Renal cortex interstitium (tissue), 11 donors: ENCODE measurements at regions not wholly inside any gene's neighbourhood (a gene's known extent, or its start where the extent isn't known, plus 50 kb on each side); places are given as distances from the start of the nearest gene placed in this dataset.

Experiments used
- DNase-seq, 11 donors: peaks; one replicate each; pipeline ENCODE4 v3.0.0-alpha.2; 2013; ENCODE audit warnings: low read depth in 9 of 11, low spot score in 4 of 11; ENCODE audit errors: extremely low read depth in 1 of 11

DNA sequence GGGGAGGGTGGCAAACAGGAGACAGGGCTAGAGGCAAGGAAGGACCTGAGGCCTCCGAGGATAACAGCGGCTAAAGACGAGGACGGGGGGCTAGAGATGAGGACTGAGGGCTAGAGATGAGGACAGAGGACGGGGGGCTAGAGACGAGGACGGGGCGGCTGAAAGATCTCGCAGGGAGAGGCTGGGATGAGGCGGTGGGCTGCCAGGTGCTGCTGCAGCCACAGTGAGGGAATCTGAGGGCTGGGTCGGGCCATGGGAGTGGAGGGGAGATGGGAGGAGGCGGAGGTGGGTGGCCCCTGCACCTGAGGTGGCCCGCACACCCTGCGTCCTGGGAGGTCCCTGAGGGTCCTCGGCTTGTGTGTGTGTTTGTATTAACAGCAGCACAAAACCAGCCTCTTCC, 350.2 kb upstream of the SALL3 start:
- no peak for DNase-seq

DNA sequence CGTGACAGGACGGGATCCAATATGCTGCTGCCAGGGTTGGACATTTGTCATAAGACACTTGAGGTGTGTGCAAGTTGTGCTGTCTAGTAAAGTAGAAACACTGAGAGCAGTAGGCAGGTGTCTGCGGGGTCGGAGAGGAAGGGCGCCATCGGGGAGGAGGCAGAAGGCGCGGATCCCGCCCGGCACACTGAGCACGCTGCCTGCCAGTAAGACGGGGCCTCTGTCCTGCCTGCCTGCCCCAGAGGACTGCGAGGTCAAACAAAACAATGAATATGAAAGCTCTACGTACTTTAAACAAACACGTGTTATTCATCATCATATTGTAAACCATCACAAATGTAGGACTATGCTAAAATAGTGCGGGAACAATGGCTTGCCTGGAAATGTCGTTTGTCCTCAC, 349.3 kb upstream of the SALL3 start:
- DNase-seq, result no peak

DNA sequence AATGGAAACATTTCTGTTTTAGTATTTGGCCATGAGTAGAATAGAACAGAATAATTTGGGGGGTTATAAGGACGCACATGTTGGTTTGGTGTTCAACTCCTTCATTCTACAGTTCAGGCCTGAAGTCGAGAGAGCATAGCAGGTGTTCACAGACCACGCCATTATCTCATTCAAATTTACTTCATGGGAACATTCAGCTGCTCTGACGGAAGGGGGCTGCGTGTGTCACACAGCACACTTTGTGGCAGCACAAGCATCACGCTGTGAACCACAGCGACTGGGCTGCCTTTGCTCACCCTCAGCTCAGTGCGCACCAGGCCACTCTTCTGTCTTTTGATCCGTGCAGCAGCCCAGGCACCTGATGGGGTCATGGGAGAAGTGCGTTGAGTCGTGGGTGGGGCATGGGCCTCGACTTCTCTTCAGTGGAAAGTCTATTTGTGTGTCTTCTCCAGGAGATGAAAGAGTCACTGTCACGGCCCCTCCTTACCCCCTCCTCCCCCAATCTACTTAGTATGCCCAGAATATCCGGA, 348.6 kb upstream of the SALL3 start:
- DNase-seq, result no peak

DNA sequence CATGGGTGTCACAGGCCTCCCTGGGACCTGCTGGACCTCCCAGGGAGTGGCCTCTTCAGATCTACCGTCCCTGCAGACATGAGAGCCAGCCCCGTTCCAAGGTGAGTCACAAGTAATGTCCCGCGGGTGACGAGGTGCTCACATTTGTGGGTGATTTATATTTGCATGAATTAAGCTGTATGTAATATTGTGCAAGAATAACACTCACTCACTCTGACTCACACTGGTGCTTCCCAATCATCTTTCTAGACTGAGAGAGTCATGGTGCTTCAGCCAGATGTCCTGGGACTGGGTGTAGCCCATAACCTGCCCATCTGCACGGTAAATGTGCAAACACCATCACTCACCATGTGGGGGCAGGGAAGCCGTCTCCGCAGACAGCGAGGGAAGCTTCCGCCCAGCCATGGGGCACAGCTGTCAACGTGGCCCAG, 347.5 kb upstream of the SALL3 start:
- DNase-seq, result no peak

DNA sequence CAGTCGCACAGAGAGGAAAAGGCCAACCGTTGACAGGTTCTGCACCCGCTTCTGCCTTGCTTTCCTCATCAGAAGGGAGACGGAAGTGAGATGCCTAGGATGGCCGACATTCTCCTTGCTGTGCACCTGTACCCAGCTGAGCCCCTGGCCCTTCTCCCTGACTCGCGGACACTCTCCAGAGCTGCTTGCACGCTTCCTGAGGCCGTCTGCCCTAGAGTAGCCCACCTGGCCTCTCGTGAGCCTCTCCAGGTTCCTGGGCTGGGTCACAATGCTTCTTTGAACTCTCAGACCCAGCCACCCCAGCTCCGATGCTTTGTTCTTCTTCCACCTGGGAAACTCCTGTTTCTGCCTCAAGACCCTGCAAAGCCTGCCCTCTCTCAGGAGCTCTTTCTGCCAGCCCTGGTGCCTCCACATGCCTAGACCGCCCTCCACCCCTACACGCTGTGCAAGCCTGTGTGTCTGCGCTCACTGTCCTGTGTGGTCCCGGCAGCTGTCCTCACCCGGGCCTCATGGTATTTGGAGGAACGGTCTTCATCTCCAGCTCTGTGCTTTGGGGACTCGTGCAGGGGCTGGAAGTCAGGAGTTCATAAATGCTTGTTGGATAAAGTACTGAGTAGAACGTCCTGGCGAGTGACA, 345.4 kb upstream of the SALL3 start:
- no peak for DNase-seq

DNA sequence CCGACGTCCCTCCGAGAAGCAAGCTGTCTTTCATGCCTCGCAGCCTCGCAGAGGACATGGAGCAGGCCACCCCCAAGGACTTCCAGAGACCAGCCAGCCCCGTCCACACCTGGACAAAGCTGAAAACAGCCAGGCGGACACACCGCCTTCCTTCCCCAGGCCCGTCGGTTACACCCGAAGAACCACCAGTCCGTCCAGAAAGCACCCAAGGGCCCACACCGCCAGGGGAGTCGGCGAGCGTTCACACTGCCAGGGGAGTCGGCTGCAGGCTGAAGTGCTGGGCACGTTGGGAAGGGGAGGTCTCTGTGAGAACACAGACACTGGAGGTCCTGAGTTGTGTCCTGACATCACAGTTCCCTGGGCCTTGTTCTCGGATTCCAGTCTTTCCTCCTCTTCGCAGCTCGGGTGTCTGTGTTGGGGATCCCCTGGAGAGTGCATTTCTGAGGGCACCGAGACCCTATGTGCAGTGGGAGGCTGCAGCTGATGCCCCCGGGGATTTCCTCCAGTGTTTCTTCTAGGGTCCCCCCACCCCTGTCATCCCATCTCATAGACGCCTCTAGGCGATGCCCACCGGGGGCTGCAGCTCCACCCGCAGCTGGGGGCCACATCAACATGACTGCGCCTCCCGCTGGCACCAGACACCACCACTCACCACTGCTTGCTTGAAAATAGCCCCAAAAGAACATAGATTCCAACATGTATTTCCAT, 344.4 kb upstream of the SALL3 start:
- DNase-seq, result no peak

DNA sequence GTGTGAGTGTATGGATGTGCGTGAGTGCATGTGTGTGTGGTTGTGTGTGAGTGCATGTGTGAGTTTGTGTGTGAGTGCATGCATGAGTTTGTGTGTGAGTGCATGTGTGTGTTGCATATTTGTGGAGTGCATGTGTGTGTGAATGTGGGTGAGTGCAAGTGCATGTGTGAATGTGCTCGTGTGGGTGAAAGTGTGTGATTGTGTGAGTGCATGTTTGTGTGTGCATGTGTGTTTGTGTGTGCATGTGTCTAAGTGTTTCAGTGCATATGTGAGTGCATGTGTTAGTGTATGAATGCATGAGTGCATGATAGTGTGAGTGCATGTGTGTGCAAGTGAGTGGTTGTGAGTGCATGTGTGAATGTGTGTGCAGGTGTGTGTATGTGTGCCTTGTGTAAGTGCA, 343.4 kb upstream of the SALL3 start:
- no peak for DNase-seq

DNA sequence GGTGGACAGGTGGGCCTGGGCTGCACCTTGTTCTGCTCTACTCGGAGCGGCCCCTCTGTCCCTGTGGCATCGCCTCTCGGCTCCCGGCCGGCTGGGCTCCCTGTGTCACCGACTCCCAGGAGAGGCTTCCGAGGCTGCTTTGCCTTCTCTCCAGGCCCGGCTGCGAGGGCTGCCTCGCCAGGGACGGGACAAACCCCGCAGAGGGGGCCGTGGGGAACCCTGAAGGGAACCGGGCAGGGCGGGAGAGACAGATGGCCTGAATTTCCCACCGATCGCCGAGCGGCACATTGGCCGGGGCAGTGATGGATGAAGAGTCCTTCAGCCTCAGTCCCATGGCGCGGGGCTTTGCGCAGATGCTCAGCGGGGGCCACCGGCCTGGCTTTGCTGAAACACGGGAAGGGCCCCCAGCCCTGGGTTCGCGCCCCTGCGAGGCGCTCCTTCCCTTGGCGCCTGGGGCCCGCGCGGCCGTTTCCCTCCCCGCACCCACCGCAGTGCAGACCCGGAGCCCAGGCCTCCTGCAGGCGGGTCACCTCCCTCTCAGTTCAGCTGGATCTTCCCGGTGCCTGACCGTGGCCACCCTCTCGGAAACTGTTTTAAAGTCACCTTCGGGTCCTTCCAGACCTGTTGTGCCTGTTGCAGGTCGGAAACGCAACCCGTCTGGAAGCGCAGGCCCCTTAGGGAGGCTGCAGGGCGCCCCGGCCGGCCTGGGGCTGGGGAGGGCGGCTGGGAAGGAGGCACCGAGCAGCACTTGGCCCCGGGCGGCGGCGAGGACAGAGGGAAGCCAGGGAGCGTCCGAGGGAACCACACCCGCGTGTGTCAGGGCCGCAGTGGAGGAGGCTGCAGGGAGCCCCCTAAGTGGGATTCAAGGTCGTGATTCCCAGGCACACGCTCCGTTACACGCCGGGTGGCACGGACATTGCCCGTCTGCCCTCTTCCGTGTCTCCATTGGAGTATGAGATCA, 341.9 kb upstream of the SALL3 start:
- no peak for DNase-seq

DNA sequence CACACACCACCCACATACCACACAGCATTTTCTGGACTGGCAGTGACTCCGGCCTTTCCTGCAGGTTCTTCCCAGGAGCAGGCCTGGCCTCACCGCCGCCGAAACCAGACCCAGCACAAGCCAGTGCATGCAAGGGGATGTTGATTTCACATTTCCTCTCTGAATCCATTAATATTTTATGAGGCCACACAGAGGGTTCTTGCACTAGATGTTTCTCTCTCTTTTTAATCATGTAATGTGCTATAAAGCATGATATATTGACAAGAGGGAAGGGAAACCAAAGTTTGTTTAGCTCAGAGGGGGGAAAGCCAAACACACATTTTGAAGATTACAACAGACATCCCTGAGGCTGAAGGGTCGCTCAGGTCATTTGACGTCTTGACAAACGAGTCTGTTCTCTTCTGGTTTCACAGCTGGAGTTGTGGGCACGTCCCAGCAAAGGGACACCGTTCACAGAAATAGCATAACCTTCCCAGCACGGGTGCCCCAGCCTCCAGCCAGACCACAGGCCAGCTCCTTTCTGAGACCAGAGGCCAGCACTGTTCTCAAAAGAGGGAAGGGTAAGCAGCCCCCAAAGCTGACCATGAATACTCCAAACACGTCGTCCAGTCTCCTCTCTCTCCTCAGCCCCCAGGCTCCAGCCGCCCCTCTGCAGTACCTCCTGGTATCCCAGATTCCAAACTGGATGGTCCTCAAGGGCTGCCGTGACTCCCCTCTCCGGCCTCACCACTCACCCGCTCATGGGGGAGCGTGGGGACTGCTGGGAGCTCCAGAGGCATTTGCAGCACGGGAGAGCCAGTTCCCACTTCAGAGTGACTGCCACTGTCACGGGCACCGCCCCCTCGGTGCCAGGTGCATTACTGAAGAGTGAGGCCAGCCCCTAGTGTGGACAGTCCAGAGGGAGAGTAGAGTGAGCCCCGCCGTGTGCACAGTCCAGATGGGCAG, 340.3 kb upstream of the SALL3 start:
- DNase-seq, result peak in 1 of 11 donors; percentile 2

DNA sequence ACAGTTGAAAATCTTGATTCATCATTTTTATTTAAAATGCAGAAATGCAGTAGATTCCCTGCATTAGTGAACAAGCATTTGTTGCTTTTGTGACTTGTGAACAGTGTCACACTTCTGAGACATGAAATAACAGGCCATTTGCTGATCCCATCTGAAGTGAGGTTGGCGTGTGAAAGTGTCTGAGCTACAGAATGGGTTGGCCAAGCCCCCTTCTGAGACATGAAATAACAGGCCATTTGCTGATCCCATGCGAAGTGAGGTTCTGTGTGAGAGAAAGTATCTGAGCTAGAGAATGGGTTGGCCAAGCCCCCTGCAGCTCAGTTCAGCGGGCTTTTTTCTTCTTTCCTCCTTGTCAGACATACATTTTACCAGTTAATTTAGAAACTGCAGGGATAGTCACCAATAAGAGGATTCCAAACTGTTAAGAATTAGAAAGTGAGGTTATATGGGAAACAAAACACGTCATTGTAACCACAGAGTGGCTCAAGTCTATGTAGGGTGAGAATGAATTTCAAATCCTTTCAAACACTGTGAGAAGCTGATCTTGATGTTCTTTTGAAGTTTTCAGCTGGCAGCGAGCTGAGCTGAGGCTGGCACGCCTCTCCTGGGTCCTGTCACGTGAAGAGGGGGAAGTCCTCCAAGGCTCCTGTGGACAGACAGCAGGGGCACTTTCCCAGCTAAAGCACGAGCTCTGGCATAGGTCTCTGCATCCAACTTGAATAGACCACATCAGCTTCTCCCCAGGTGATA, 339.2 kb upstream of the SALL3 start:
- no peak for DNase-seq

DNA sequence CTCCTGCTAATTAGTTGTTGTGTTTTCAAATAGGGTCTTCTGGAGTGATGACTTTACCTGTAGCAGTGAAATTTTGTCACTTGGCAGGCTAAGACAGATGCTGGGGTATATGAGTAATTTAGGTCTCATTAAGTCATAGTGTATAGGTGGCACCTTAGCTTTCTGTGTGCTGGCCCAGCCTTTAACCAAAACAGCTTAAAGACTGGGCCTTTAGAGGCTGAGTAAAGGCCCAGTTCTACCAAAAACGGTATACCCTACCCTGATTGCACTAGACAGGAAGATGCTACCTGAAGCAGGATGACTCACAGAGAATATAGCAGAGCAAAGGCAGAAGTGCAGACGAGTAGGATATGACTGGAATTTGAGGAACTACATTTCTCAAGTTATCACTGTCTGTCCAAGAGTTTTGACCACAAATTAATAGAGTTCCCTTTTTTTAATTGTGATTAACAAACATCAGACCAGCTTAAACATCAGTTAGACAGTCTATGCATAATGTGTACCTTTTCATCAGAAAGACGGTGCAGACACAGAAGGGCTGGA, 337.9 kb upstream of the SALL3 start:
- no peak for DNase-seq

DNA sequence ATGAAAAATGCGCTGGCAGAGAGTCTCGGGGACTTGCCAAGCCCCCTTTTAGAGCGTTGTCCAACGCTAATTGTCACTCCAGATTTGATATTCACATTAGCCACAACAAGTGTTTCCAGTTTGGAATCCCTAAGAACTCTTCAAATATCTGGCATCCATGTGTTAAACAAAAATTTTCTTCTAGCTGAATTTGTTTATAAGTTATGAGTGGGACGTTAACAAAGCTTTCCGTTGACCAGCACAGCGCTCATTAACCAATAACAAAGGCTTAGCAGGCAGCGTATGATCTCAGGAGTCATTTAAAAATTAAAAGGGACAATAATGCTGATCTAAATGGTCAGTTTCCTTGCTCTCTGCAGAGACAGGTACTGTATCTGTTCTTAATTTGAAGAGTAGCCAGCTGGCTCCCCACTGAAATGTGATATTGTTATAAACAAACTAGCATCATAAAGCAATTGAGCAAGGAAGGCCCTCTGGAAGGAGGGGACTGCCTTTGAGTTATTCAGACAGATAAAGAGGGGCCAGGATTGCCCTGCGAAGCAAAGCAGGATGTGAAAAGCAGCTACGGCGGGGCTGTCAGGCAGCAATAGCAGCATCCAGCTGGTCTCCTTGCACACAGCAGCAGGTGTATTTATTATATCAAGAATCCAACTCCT, 337.2 kb upstream of the SALL3 start:
- DNase-seq, result peak in 1 of 11 donors; percentile 17

DNA sequence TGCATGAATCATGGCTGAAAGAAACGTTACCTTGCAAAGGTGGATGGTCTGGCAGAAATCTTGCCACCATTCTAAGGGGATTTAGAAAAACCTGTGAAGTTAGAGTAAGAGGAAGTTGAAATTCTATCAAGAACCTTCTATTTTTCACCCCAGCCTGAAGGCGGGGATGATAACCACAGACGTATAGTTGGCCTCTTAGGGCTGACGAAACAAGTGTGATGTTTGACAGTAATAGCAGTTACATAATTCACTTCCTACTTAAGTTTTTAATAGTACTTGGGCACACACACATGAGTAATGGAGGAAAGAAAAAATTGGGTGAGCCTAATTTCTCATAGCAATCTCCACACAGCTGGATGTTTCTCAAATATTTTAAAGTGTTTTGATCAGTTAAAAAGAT, 336.6 kb upstream of the SALL3 start:
- DNase-seq, result no peak

DNA sequence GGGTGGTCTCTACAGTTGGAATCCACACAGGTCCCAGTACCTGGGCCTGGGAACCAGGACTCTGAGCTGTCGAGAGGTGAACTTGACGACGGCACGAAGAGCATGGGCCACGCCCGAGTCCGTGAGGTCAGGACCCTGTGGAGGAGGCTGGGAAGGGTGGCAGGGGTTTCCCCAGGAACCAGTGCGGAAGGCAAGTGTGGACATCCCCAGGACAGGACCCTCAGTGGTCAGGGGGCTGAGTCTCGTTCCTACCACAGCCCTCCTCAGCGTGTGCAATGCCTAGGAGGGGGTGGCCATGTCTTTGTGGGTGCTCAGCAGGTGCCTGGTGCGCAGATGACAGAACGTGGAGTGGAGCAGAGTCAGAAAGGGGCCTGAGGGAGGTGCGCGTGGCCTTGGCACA, 335.6 kb upstream of the SALL3 start:
- DNase-seq, result no peak

DNA sequence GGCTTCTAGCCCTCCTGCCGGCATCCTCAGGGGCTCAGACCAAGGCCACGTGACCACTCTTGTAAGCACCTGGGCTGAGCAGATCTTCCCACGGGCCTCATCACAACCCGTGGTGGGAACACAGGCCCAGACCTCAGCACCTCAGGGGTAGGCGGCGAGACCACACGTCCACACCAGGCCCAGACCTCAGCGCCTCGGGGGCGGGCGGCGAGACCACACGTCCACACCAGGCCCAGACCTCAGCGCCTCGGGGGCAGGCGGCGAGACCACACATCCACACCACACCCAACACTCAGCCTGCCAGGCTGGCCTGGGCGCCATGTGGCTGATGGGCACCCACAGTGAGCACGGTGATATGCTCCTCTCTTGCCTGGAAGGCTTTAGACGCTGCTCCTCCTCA, 334.4 kb upstream of the SALL3 start:
- DNase-seq, result no peak

DNA sequence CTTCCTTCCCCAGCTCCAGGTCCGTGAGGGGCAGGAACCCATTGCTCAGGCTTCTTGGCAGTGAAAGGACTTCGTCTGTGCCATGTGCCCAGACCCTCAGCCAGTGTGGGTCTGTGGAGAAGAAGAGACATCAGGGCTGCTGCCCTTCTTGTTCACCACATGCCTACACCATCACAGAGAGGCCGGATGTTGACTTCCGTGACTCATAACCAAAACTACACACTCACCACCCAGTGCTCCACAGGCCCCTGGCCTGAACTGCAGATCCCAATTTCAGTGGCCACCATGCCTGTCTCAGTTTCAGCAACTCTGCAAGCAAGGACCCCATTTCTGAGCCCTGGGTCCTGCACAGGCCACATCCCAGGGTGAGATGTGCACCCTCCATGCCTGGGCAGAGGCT, 332.6 kb upstream of the SALL3 start:
- no peak for DNase-seq

DNA sequence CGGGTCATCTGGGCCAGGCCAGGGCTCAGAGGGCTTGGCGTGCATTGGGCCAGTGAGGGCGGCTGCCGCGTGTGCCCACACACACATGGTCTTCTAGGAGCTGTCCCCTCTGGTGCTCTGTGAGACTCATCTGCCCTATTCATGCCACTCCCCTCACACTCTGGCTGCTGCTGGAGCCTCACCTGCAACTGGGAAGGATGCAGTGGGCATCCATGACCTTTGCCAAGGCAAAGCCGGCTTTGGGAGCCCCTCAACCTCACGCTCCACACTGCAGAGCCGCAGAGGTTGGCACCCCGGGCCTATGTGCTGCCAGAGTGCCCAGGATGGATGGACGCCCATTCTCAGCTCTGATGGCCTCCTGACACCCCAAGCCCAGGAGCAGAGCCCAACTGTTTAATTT, 330.2 kb upstream of the SALL3 start:
- DNase-seq, result no peak
